Common myeloid progenitor, CD34-positive (primary cell): ENCODE measurements at regions not wholly inside any gene's neighbourhood (a gene's known extent, or its start where the extent isn't known, plus 50 kb on each side); places are given as distances from the start of the nearest gene placed in this dataset.
A peak's percentile ranks its signal among the peaks of the same experiment; 100 is the strongest.

Experiments used
- CTCF ChIA-PET: fragments of 350-600 bp; sonication (Branson Sonifier 250); formaldehyde crosslinking; loops from one replicate; lab custom pipeline; 2021; ENCODE audit warnings: antibody characterized with exemption; lab: Charles Lee
- POLR2A ChIA-PET: fragments of 350-600 bp; sonication (Branson Sonifier 250); formaldehyde crosslinking; loops from one replicate; lab custom pipeline; 2021; ENCODE audit warnings: antibody characterized with exemption; lab: Charles Lee
- DNase-seq, 3 donors: peaks; one replicate each; pipeline versions ENCODE4 v3.0.0 to v3.0.0-alpha.2; 2013
- H3K27ac ChIP-seq, 2 experiments: 1 replicate in 1 of 2; 2 replicates in 1 of 2; pipeline ENCODE4 v1.7.0; 2013; ENCODE audit warnings: inconsistent platforms in 2 of 2, low read length in 2 of 2, mild to moderate bottlenecking in 2 of 2, low read depth in 1 of 2, moderate library complexity in 1 of 2; ENCODE audit not compliant: severe bottlenecking in 2 of 2, insufficient read depth in 1 of 2, poor library complexity in 1 of 2
- H3K27me3 ChIP-seq, 5 experiments: replicated peaks in 2 of 5; 1 replicate in 3 of 5; 2 replicates in 2 of 5; pipeline versions ENCODE4 v1.6.1 to v1.7.0; 2013; ENCODE audit warnings: low read length in 4 of 5, mild to moderate bottlenecking in 2 of 5, moderate library complexity in 2 of 5, inconsistent platforms in 1 of 5; ENCODE audit not compliant: insufficient read depth in 5 of 5, control insufficient read depth in 4 of 5
- H3K36me3 ChIP-seq, 4 experiments: 1 replicate in 2 of 4; 2 replicates in 2 of 4; pipeline versions ENCODE4 v1.6.1 to v1.7.0; 2013; ENCODE audit warnings: low read length in 3 of 4, control low read depth in 1 of 4, mild to moderate bottlenecking in 1 of 4; ENCODE audit not compliant: control insufficient read depth in 4 of 4, insufficient read depth in 4 of 4
- H3K4me1 ChIP-seq, 4 experiments: 1 replicate in 3 of 4; 2 replicates in 1 of 4; pipeline versions ENCODE4 v1.6.1 to v1.7.1; 2013; ENCODE audit warnings: low read length in 3 of 4, mild to moderate bottlenecking in 3 of 4, control low read depth in 1 of 4, inconsistent platforms in 1 of 4, moderate library complexity in 1 of 4; ENCODE audit not compliant: control insufficient read depth in 4 of 4, insufficient read depth in 4 of 4; ENCODE audit errors: control extremely low read depth in 1 of 4
- H3K4me3 ChIP-seq, 7 experiments: 1 replicate in 4 of 7; 2 replicates in 3 of 7; pipeline versions ENCODE4 v1.5.1 to v1.7.0; 2013; ENCODE audit warnings: mild to moderate bottlenecking in 7 of 7, low read length in 6 of 7, moderate library complexity in 6 of 7, inconsistent platforms in 2 of 7, low read depth in 2 of 7, control low read depth in 1 of 7; ENCODE audit not compliant: insufficient read depth in 4 of 7, control insufficient read depth in 1 of 7; ENCODE audit errors: extremely low read depth in 1 of 7
- H3K9me3 ChIP-seq, 5 experiments: 1 replicate in 4 of 5; 2 replicates in 1 of 5; pipeline versions ENCODE4 v1.6.1 to v1.7.1; 2013; ENCODE audit warnings: low read length in 4 of 5, mild to moderate bottlenecking in 2 of 5, inconsistent platforms in 1 of 5, low read depth in 1 of 5, moderate library complexity in 1 of 5; ENCODE audit not compliant: control insufficient read depth in 4 of 5, insufficient read depth in 2 of 5; ENCODE audit errors: control extremely low read depth in 1 of 5
- WGBS: methylation state at CpG from one replicate; pipeline ENCODE4 v1.1.5; 2013; ENCODE audit not compliant: insufficient coverage; 5-methylcytosine and 5-hydroxymethylcytosine counted together

GRCh38 chr19:31492050-31492449 lies 142.8 kb upstream of the TSHZ3 start:
- Histone ChIP-seq H3K36me3 (no peaks in the 10 kb centered on the region), H3K9me3 (peaks cover 0 to 1% (median 0%) of the 10 kb centered on the region in 5 experiments), H3K27me3 (no peaks in the 10 kb centered on the region), H3K4me3 (no peak overlapping the region), H3K27ac (no peak overlapping the region), H3K4me1 (no peaks in the 10 kb centered on the region)
- DNase-seq = no peak
- POLR2A ChIA-PET = no interaction called here
- WGBS = 100% methylated on average over 2 of the region's 3 CpGs
- CTCF ChIA-PET = interaction anchor here (1.3 kb wide), 1 partner anchor 9 kb away, joined by 6 read pairs; no protein-coding TSS in a partner anchor

DNA sequence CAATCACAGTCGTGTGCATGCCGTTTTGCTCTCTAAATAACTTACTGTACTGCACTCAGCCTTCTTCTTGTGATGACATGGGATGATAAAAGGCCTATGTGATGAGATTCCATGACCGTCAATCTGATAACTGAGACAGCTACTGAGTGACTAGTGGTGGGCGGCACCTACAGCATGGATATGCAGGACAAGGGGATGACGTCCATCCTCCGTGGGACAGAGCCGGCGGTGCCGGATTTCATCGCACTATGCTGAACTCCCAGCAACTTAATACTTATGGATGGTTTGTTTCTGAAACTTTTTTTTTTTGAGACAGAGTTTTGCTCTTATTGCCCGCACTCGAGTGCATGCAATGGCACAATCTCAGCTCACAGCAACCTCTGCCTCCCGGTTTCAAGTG lies 146.8 kb upstream of the TSHZ3 start:
- peaks cover 0 to 21% (median 12%) of the 10 kb centered on the region in 4 experiments for H3K4me1 ChIP-seq
- no peaks in the 10 kb centered on the region for H3K27me3 ChIP-seq
- no peaks in the 10 kb centered on the region for H3K9me3 ChIP-seq
- no peaks in the 10 kb centered on the region for H3K36me3 ChIP-seq
- ChIA-PET CTCF (no interaction called here), POLR2A (no interaction called here)
- DNase-seq = no peak
- H3K27ac ChIP-seq = no peak overlapping the region
- no peak overlapping the region for H3K4me3 ChIP-seq
- 94% methylated on average over 6 of the region's 13 CpGs for WGBS

GRCh38 chr19:31497709-31498108 lies 148.5 kb upstream of the TSHZ3 start:
- no peak for DNase-seq
- ChIA-PET CTCF (no interaction called here), POLR2A (no interaction called here)
- Histone ChIP-seq H3K4me1 (peaks cover 0 to 23% (median 12%) of the 10 kb centered on the region in 4 experiments), H3K9me3 (no peaks in the 10 kb centered on the region), H3K27ac (no peak overlapping the region), H3K27me3 (no peaks in the 10 kb centered on the region), H3K36me3 (no peaks in the 10 kb centered on the region), H3K4me3 (no peak overlapping the region)
- WGBS = 83% methylated on average over 2 of the region's 2 CpGs

DNA sequence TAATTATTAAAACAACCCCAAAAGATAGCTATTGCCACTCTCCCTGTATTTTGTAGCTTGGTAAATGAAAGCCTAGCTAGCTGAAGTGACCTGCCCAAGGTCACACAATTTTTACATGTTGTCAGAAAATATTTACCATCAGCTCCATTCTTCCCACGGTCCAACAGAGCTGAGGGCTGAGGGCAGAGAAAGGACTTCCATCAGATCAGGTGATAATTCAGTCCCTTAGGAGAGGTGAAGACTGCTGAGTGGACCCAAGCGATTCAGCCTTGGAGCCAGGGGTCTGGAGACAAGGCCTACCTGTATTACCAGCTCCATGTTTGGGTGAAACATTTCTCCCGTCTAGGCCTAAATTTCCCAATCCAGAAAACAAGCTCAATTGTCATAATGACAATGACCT lies 149.5 kb upstream of the TSHZ3 start:
- ChIA-PET POLR2A (no interaction called here), CTCF (no interaction called here)
- 100% methylated on average over 2 of the region's 3 CpGs for WGBS

GRCh38 chr19:31499281-31500196 lies 150.3 kb upstream of the TSHZ3 start:
- Histone ChIP-seq H3K9me3 (no peaks in the 10 kb centered on the region), H3K4me1 (peaks cover 0 to 23% (median 12%) of the 10 kb centered on the region in 4 experiments), H3K27ac (no peak overlapping the region), H3K36me3 (no peaks in the 10 kb centered on the region), H3K4me3 (no peak overlapping the region), H3K27me3 (no peaks in the 10 kb centered on the region)
- ChIA-PET CTCF (no interaction called here), POLR2A (no interaction called here)
- peak in 1 of 3 donors; percentile 3 for DNase-seq
- 94% methylated on average over 3 of the region's 8 CpGs for WGBS

More for the DNA sequence above, 149.5 kb upstream of the TSHZ3 start:
- Histone ChIP-seq H3K9me3 (no peaks in the 10 kb centered on the region), H3K36me3 (no peaks in the 10 kb centered on the region), H3K4me1 (peaks cover 0 to 23% (median 12%) of the 10 kb centered on the region in 4 experiments), H3K27ac (no peak overlapping the region), H3K4me3 (no peak overlapping the region), H3K27me3 (no peaks in the 10 kb centered on the region)
- DNase-seq = no peak

DNA sequence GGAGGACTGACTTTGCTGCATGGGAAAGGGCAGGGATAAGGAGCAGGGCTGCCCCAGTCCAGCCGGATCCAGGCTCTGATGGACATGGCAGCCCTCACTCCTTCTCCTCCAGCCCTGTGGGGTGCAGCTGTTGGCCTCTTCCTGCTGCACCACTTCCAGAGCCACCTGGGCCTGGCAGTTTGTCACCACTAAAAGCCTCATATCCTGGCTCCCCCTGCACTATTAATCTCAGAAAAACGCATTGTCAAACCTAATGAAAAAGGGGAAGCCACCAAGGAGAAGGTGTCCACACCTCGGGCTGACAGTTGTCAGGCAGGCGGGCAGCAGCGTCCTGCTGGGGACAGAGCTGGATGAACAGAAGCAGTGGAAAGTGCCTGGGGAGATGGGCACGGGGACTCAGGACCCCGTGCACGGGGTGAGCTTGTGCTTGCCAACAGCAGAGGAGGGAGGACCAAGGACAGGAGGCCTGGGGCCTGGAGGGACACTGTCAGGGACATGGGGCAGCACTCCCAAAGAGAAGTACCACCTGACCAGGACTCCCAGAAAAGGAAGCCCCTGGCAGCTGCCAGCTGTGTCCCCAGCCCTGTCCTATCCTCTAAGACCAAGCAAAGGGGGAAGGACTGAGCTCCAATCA lies 151.1 kb upstream of the TSHZ3 start:
- POLR2A ChIA-PET = no interaction called here
- no peaks in the 10 kb centered on the region for H3K9me3 ChIP-seq

GRCh38 chr19:31500946-31501345 lies 151.7 kb upstream of the TSHZ3 start:
- no peaks in the 10 kb centered on the region for H3K27me3 ChIP-seq
- POLR2A ChIA-PET = no interaction called here
- no peak for DNase-seq

More for the DNA sequence above, 151.1 kb upstream of the TSHZ3 start:
- DNase-seq = peak; percentile 11 to 86 (median 78)
- no peaks in the 10 kb centered on the region for H3K27me3 ChIP-seq
- peaks cover 0 to 23% (median 12%) of the 10 kb centered on the region in 4 experiments for H3K4me1 ChIP-seq
- CTCF ChIA-PET = interaction anchor here (1.2 kb wide), 1 partner anchor 9 kb away, joined by 6 read pairs; no protein-coding TSS in a partner anchor
- WGBS = 20% methylated on average over 3 of the region's 8 CpGs
- H3K4me3 ChIP-seq = no peak overlapping the region
- no peak overlapping the region for H3K27ac ChIP-seq
- no peaks in the 10 kb centered on the region for H3K36me3 ChIP-seq

More at GRCh38 chr19:31500946-31501345, 151.7 kb upstream of the TSHZ3 start:
- peaks cover 0 to 23% (median 12%) of the 10 kb centered on the region in 4 experiments for H3K4me1 ChIP-seq
- CTCF ChIA-PET = interaction anchor here (1.2 kb wide), 1 partner anchor 10 kb away, joined by 6 read pairs; no protein-coding TSS in a partner anchor
- WGBS = 93% methylated on average over 7 of the region's 11 CpGs
- no peaks in the 10 kb centered on the region for H3K36me3 ChIP-seq
- H3K9me3 ChIP-seq = no peaks in the 10 kb centered on the region
- H3K27ac ChIP-seq = no peak overlapping the region
- H3K4me3 ChIP-seq = no peak overlapping the region
